ENCODE measurements at regions not wholly inside any gene's neighbourhood (a gene's known extent, or its start where the extent isn't known, plus 50 kb on each side); places are given as distances from the start of the nearest gene placed in this dataset.

- 64 to 76% methylated on average over 4 of the region's 4 CpGs for WGBS, 2 donors
- Histone ChIP-seq H3K27me3 (ENCODE audit: control insufficient read depth in 3 of 3, insufficient read depth in 3 of 3, low read length in 2 of 3) (no peaks in the 10 kb centered on the region), H3K4me1 (ENCODE audit: control insufficient read depth in 5 of 5, insufficient read depth in 5 of 5, low read length in 5 of 5) (no peaks in the 10 kb centered on the region), H3K36me3 (ENCODE audit: control insufficient read depth in 4 of 4, insufficient read depth in 4 of 4, low read length in 4 of 4) (no peaks in the 10 kb centered on the region), H3K9me3 (ENCODE audit: control insufficient read depth in 4 of 4, insufficient read depth in 3 of 4, low read length in 3 of 4) (peaks cover 0 to 4% (median 1%) of the 10 kb centered on the region in 4 donors), H3K9ac (ENCODE audit: insufficient read depth in 1 of 2, low read length in 2 of 2) (no peak overlapping the region), H3K4me3 (no peak overlapping the region), H3K27ac (ENCODE audit: low read depth in 1 of 2, low read length in 1 of 2) (peak overlapping the region in 1 of 2 donors; percentile 48)
- TF ChIP-seq CTCF (IDR thresholded peaks at IDR 0.05; ENCODE audit: control extremely low read depth, extremely low read depth): no peak
- ATAC-seq (ENCODE audit: insufficient read depth, low FRiP score) (no peak), DNase-seq (peak in 1 of 3 donors; percentile 31)
Observed at GRCh38 chr9:13386935-13387733, 107.6 kb upstream of the MPDZ start.

- Histone ChIP-seq H3K27ac (ENCODE audit: low read depth in 1 of 2, low read length in 1 of 2) (no peak overlapping the region), H3K4me1 (ENCODE audit: control insufficient read depth in 5 of 5, insufficient read depth in 5 of 5, low read length in 5 of 5) (no peaks in the 10 kb centered on the region), H3K27me3 (ENCODE audit: control insufficient read depth in 3 of 3, insufficient read depth in 3 of 3, low read length in 2 of 3) (no peaks in the 10 kb centered on the region), H3K9me3 (ENCODE audit: control insufficient read depth in 4 of 4, insufficient read depth in 3 of 4, low read length in 3 of 4) (peaks cover 0 to 4% (median 1%) of the 10 kb centered on the region in 4 donors), H3K4me3 (no peak overlapping the region), H3K9ac (ENCODE audit: insufficient read depth in 1 of 2, low read length in 2 of 2) (no peak overlapping the region), H3K36me3 (ENCODE audit: control insufficient read depth in 4 of 4, insufficient read depth in 4 of 4, low read length in 4 of 4) (no peaks in the 10 kb centered on the region)
- 88 to 91% methylated on average over 2 of the region's 2 CpGs for WGBS, 2 donors
- TF ChIP-seq CTCF (IDR thresholded peaks at IDR 0.05; ENCODE audit: control extremely low read depth, extremely low read depth): no peak
- ATAC-seq (ENCODE audit: insufficient read depth, low FRiP score) (no peak), DNase-seq (no peak)
Observed at GRCh38 chr9:13386316-13386715, 106.8 kb upstream of the MPDZ start.

GRCh38 chr9:13383855-13384254 is 104.4 kb upstream of the MPDZ start:
- H3K4me3 ChIP-seq: no peak overlapping the region
- no peaks in the 10 kb centered on the region for H3K4me1 ChIP-seq (ENCODE audit: control insufficient read depth in 5 of 5, insufficient read depth in 5 of 5, low read length in 5 of 5)
- no peak overlapping the region for H3K27ac ChIP-seq (ENCODE audit: low read depth in 1 of 2, low read length in 1 of 2)
- TF ChIP-seq CTCF (IDR thresholded peaks at IDR 0.05; ENCODE audit: control extremely low read depth, extremely low read depth): no peak
- DNase-seq (no peak), ATAC-seq (ENCODE audit: insufficient read depth, low FRiP score) (no peak)
- peaks cover 0 to 5% (median 0%) of the 10 kb centered on the region in 4 donors for H3K9me3 ChIP-seq (ENCODE audit: control insufficient read depth in 4 of 4, insufficient read depth in 3 of 4, low read length in 3 of 4)
- no peaks in the 10 kb centered on the region for H3K36me3 ChIP-seq (ENCODE audit: control insufficient read depth in 4 of 4, insufficient read depth in 4 of 4, low read length in 4 of 4)
- H3K9ac ChIP-seq (ENCODE audit: insufficient read depth in 1 of 2, low read length in 2 of 2): no peak overlapping the region
- WGBS, 2 donors: 95 to 96% methylated on average over 1 of the region's 1 CpG
- no peaks in the 10 kb centered on the region for H3K27me3 ChIP-seq (ENCODE audit: control insufficient read depth in 3 of 3, insufficient read depth in 3 of 3, low read length in 2 of 3)
